Aorta (tissue), 5 donors: ENCODE measurements at regions not wholly inside any gene's neighbourhood (a gene's known extent, or its start where the extent isn't known, plus 50 kb on each side); places are given as distances from the start of the nearest gene placed in this dataset.
A peak's percentile ranks its signal among the peaks of the same experiment; 100 is the strongest.

Source experiments
- ATAC-seq: fragments of 200-7000 bp; cut with Tn5 transposase; one replicate; pipeline ENCODE4 v1.9.1; 2022; ENCODE audit warnings: moderate library complexity; ENCODE audit not compliant: low FRiP score
- DNase-seq, 2 donors: peaks; one replicate each; pipeline ENCODE4 v3.0.0-alpha.2; 2020
- H3K27ac ChIP-seq, 2 donors: one replicate each; pipeline ENCODE4 v1.5.1; 2013; ENCODE audit warnings: low read length in 2 of 2, mild to moderate bottlenecking in 2 of 2, moderate library complexity in 2 of 2, control low read depth in 1 of 2, inconsistent platforms in 1 of 2, low read depth in 1 of 2
- H3K27me3 ChIP-seq, 2 donors: one replicate each; pipeline ENCODE4 v1.6.1; 2013; ENCODE audit warnings: control low read depth in 1 of 2, low read length in 1 of 2, mild to moderate bottlenecking in 1 of 2, moderate library complexity in 1 of 2; ENCODE audit not compliant: insufficient read depth in 2 of 2, control insufficient read depth in 1 of 2
- H3K36me3 ChIP-seq, 2 donors: one replicate each; pipeline ENCODE4 v1.6.1; 2013; ENCODE audit warnings: control low read depth in 1 of 2, low read length in 1 of 2, mild to moderate bottlenecking in 1 of 2; ENCODE audit not compliant: insufficient read depth in 2 of 2, control insufficient read depth in 1 of 2
- H3K4me1 ChIP-seq, 2 donors: one replicate each; pipeline ENCODE4 v1.6.1; 2013; ENCODE audit warnings: low read length in 2 of 2, control low read depth in 1 of 2, mild to moderate bottlenecking in 1 of 2, moderate library complexity in 1 of 2; ENCODE audit not compliant: insufficient read depth in 2 of 2, control insufficient read depth in 1 of 2
- H3K4me3 ChIP-seq, 2 donors: one replicate each; pipeline ENCODE4 v1.5.1; 2013; ENCODE audit warnings: low read length in 2 of 2, control low read depth in 1 of 2, mild to moderate bottlenecking in 1 of 2
- H3K9me3 ChIP-seq: one replicate; pipeline ENCODE4 v1.6.1; 2013; ENCODE audit warnings: mild to moderate bottlenecking, low read length; ENCODE audit not compliant: control insufficient read depth
- WGBS, 2 donors: extraction: QIAGEN DNeasy Blood & Tissue Kit; methylation state at CpG; one replicate each; pipeline ENCODE4 v1.1.7; 2013; 5-methylcytosine and 5-hydroxymethylcytosine counted together
- intact Hi-C, 2 donors: fragments of 100-400 bp; cut with DNase I; formaldehyde crosslinking; loops; one replicate each; pipeline versions ENCODE4 v1.14.2 to v1.15.0; 2022
- donor health status: healthy with polysubstance abuse.
- donor health status: Bipolar disorder and iron deficiency.
- donor health status: DM: no; HTN: no; CAD: no.
- donor health status: DM: no; HTN: no; CAD: no.
- donor health status: DM: yes; HTN: yes; CAD: no.

- Histone ChIP-seq H3K27ac (no peak overlapping the region), H3K4me1 (no peaks in the 10 kb centered on the region), H3K27me3 (no peaks in the 10 kb centered on the region), H3K36me3 (no peaks in the 10 kb centered on the region), H3K9me3 (no peaks in the 10 kb centered on the region), H3K4me3 (no peak overlapping the region)
- DNase-seq (no peak), ATAC-seq (no peak)
- 86 to 88% methylated on average over 10 of the region's 10 CpGs for whole genome bisulfite sequencing, 2 donors
- intact Hi-C loops: no loop called here
Observed at GRCh38 chr19:30303131-30303654, 69.0 kb upstream of the ZNF536 start.

- H3K4me1 ChIP-seq: no peaks in the 10 kb centered on the region
- ATAC-seq: no peak
- no peak overlapping the region for H3K27ac ChIP-seq
- no peak overlapping the region for H3K4me3 ChIP-seq
- no peaks in the 10 kb centered on the region for H3K9me3 ChIP-seq
- intact Hi-C loops: no loop called here
- no peaks in the 10 kb centered on the region for H3K36me3 ChIP-seq
- DNase-seq: no peak
- 67 to 75% methylated on average over 6 of the region's 6 CpGs for WGBS, 2 donors
- no peaks in the 10 kb centered on the region for H3K27me3 ChIP-seq
Observed at GRCh38 chr19:30304540-30304939, 67.6 kb upstream of the ZNF536 start.

- DNase-seq: no peak
- Histone ChIP-seq H3K27ac (no peak overlapping the region), H3K36me3 (no peaks in the 10 kb centered on the region), H3K4me3 (no peak overlapping the region), H3K9me3 (no peaks in the 10 kb centered on the region), H3K27me3 (no peaks in the 10 kb centered on the region), H3K4me1 (no peaks in the 10 kb centered on the region)
- 72% methylated on average over 9 of the region's 9 CpGs for WGBS, 2 donors
- ATAC-seq: peak; percentile 23
- intact Hi-C loops: no loop called here
Observed at GRCh38 chr19:30305346-30306060, 66.7 kb upstream of the ZNF536 start.

- H3K36me3 ChIP-seq: no peaks in the 10 kb centered on the region
- no peak for ATAC-seq
- H3K27me3 ChIP-seq: no peaks in the 10 kb centered on the region
- no peaks in the 10 kb centered on the region for H3K9me3 ChIP-seq
- intact Hi-C loops: no loop called here
- H3K4me3 ChIP-seq: no peak overlapping the region
- 45 to 51% methylated on average over 13 of the region's 13 CpGs for WGBS, 2 donors
- no peak overlapping the region for H3K27ac ChIP-seq
- H3K4me1 ChIP-seq: no peaks in the 10 kb centered on the region
- DNase-seq: no peak
Observed at GRCh38 chr19:30307191-30307974, 64.8 kb upstream of the ZNF536 start.

- Histone ChIP-seq H3K4me1 (no peaks in the 10 kb centered on the region), H3K27me3 (no peaks in the 10 kb centered on the region), H3K9me3 (no peaks in the 10 kb centered on the region), H3K27ac (no peak overlapping the region), H3K4me3 (no peak overlapping the region), H3K36me3 (no peaks in the 10 kb centered on the region)
- intact Hi-C loops: no loop called here
- WGBS, 2 donors: 19 to 34% methylated on average over 6 of the region's 6 CpGs
- ATAC-seq (no peak), DNase-seq (no peak)
Observed at GRCh38 chr19:30309176-30309575, 63.0 kb upstream of the ZNF536 start.

- Histone ChIP-seq H3K27ac (no peak overlapping the region), H3K9me3 (no peaks in the 10 kb centered on the region), H3K27me3 (no peaks in the 10 kb centered on the region), H3K4me3 (no peak overlapping the region), H3K36me3 (no peaks in the 10 kb centered on the region), H3K4me1 (no peaks in the 10 kb centered on the region)
- DNase-seq: no peak
- WGBS, 2 donors: 19 to 38% methylated on average over 14 of the region's 14 CpGs
- intact Hi-C loops: no loop called here
- no peak for ATAC-seq
Observed at GRCh38 chr19:30309905-30310601, 62.1 kb upstream of the ZNF536 start.

- no peaks in the 10 kb centered on the region for H3K27me3 ChIP-seq
- no peak for ATAC-seq
- DNase-seq: no peak
- intact Hi-C loops: no loop called here
- WGBS, 2 donors: 54 to 64% methylated on average over 16 of the region's 16 CpGs
- H3K36me3 ChIP-seq: no peaks in the 10 kb centered on the region
- H3K4me3 ChIP-seq: no peak overlapping the region
- H3K4me1 ChIP-seq: no peaks in the 10 kb centered on the region
- no peak overlapping the region for H3K27ac ChIP-seq
- no peaks in the 10 kb centered on the region for H3K9me3 ChIP-seq
Observed at GRCh38 chr19:30310602-30311263, 61.5 kb upstream of the ZNF536 start.

GRCh38 chr19:30311911-30312310 lies 60.3 kb upstream of the ZNF536 start:
- ATAC-seq (no peak), DNase-seq (no peak)
- no peaks in the 10 kb centered on the region for H3K36me3 ChIP-seq
- intact Hi-C loops: no loop called here
- no peak overlapping the region for H3K27ac ChIP-seq
- WGBS, 2 donors: 90 to 91% methylated on average over 7 of the region's 7 CpGs
- H3K9me3 ChIP-seq: no peaks in the 10 kb centered on the region
- H3K4me3 ChIP-seq: no peak overlapping the region
- no peaks in the 10 kb centered on the region for H3K27me3 ChIP-seq
- no peaks in the 10 kb centered on the region for H3K4me1 ChIP-seq
